Right atrium auricular region (tissue), 2 donors: ENCODE measurements at regions not wholly inside any gene's neighbourhood (a gene's known extent, or its start where the extent isn't known, plus 50 kb on each side); places are given as distances from the start of the nearest gene placed in this dataset.
"Not testable (repeated sequence)": the region's sequence is repeated elsewhere in the genome, so short reads cannot be mapped to it uniquely, and the experiment has no call there.

Experiments
- DNase-seq: peaks from one replicate; pipeline ENCODE4 v3.0.0-alpha.2; 2019; ENCODE audit warnings: low spot score
- H3K27ac ChIP-seq, 2 donors: fragments of 200-600 bp; sonication (generic); 1 replicate in 1 of 2; 2 replicates in 1 of 2; pipeline ENCODE4 v1.5.1; 2016 to 2019
- H3K27me3 ChIP-seq, 2 donors: fragments of 200-600 bp; sonication (generic); one replicate each; pipeline versions ENCODE4 v1.5.1 to v1.6.0; 2017 to 2019
- H3K36me3 ChIP-seq: fragments of 200-600 bp; sonication (generic); one replicate; pipeline ENCODE4 v1.5.1; 2016
- H3K4me1 ChIP-seq, 2 donors: fragments of 200-600 bp; sonication (generic); one replicate each; pipeline versions ENCODE4 v1.5.1 to v1.6.0; 2017 to 2019
- H3K4me3 ChIP-seq, 2 donors: fragments of 200-600 bp; sonication (generic); 1 replicate in 1 of 2; 2 replicates in 1 of 2; pipeline ENCODE4 v1.5.1; 2017 to 2019; ENCODE audit warnings: mild to moderate bottlenecking in 1 of 2, moderate library complexity in 1 of 2
- H3K9me3 ChIP-seq, 2 donors: fragments of 200-600 bp; sonication (generic); one replicate each; pipeline ENCODE4 v1.5.1; 2019
- CTCF ChIP-seq, 2 donors: fragments of 200-600 bp; sonication (generic); IDR thresholded peaks; one replicate each; pipeline ENCODE4 v1.5.1; 2019; ENCODE audit warnings: antibody characterized with exemption in 2 of 2

GRCh38 chrX:27276751-27277150 is 186.4 kb downstream of the PPP4R3C start:
- no peak for TF ChIP-seq CTCF (IDR thresholded peaks at IDR 0.05)
- Histone ChIP-seq H3K4me1 (no peaks in the 10 kb centered on the region), H3K27me3 (no peaks in the 10 kb centered on the region), H3K4me3 (no peak overlapping the region), H3K36me3 (no peaks in the 10 kb centered on the region), H3K27ac (no peak overlapping the region), H3K9me3 (no peaks in the 10 kb centered on the region)
- no peak for DNase-seq

- Histone ChIP-seq H3K27ac (no peak overlapping the region), H3K9me3 (peaks cover 0 to 10% of the 10 kb centered on the region in 2 donors), H3K4me3 (no peak overlapping the region), H3K4me1 (no peaks in the 10 kb centered on the region), H3K27me3 (no peaks in the 10 kb centered on the region), H3K36me3 (no peaks in the 10 kb centered on the region)
- DNase-seq: no peak
- TF ChIP-seq CTCF (IDR thresholded peaks at IDR 0.05): no peak
These were observed 208.5 kb downstream of the PPP4R3C start for GRCh38 chrX:27254656-27255055.

- no peak for DNase-seq
- no peaks in the 10 kb centered on the region for H3K27me3 ChIP-seq
- no peak for TF ChIP-seq CTCF (IDR thresholded peaks at IDR 0.05)
- H3K4me1 ChIP-seq: no peaks in the 10 kb centered on the region
- H3K9me3 ChIP-seq: peaks cover 0 to 9% of the 10 kb centered on the region in 2 donors
- no peaks in the 10 kb centered on the region for H3K36me3 ChIP-seq
- H3K27ac ChIP-seq: no peak overlapping the region
- no peak overlapping the region for H3K4me3 ChIP-seq
These were observed 211.8 kb downstream of the PPP4R3C start for GRCh38 chrX:27251369-27251768.

- no peaks in the 10 kb centered on the region for H3K4me1 ChIP-seq
- no peak overlapping the region for H3K27ac ChIP-seq
- H3K36me3 ChIP-seq: no peaks in the 10 kb centered on the region
- no peaks in the 10 kb centered on the region for H3K27me3 ChIP-seq
- no peak overlapping the region for H3K4me3 ChIP-seq
- DNase-seq: no peak
- no peak for TF ChIP-seq CTCF (IDR thresholded peaks at IDR 0.05)
- H3K9me3 ChIP-seq: no peaks in the 10 kb centered on the region
These were observed 220.6 kb downstream of the PPP4R3C start for GRCh38 chrX:27242581-27242980.

GRCh38 chrX:27241981-27242380 is 221.2 kb downstream of the PPP4R3C start:
- Histone ChIP-seq H3K4me1 (no peaks in the 10 kb centered on the region), H3K27ac (no peak overlapping the region), H3K27me3 (no peaks in the 10 kb centered on the region), H3K9me3 (no peaks in the 10 kb centered on the region), H3K36me3 (no peaks in the 10 kb centered on the region), H3K4me3 (no peak overlapping the region)
- no peak for TF ChIP-seq CTCF (IDR thresholded peaks at IDR 0.05)
- no peak for DNase-seq

- H3K27ac ChIP-seq, DNase-seq, H3K4me1 ChIP-seq, H3K36me3 ChIP-seq, H3K27me3 ChIP-seq, H3K4me3 ChIP-seq, H3K9me3 ChIP-seq: not testable (repeated sequence)
These were observed 223.1 kb downstream of the PPP4R3C start for GRCh38 chrX:27240042-27240441.
